ENCODE measurements at regions not wholly inside any gene's neighbourhood (a gene's known extent, or its start where the extent isn't known, plus 50 kb on each side); places are given as distances from the start of the nearest gene placed in this dataset.
"Not testable (repeated sequence)": the region's sequence is repeated elsewhere in the genome, so short reads cannot be mapped to it uniquely, and the experiment has no call there.

GRCh38 chr7:86123476-86123875 lies 520.2 kb upstream of the GRM3 start:
- no peaks in the 10 kb centered on the region for H3K27me3 ChIP-seq
- H3K27ac ChIP-seq = no peak overlapping the region
- H3K36me3 ChIP-seq = no peaks in the 10 kb centered on the region
- intact Hi-C loops (cut with DNase I; ENCODE audit: low total_unique reads) = no loop called here
- H3K4me3 ChIP-seq = no peak overlapping the region
- no peak for TF ChIP-seq EP300 (IDR thresholded peaks at IDR 0.05)
- no peak for TF ChIP-seq POLR2AphosphoS5 (IDR thresholded peaks at IDR 0.05)
- no peak for TF ChIP-seq CTCF (IDR thresholded peaks at IDR 0.05)
- no peak for TF ChIP-seq POLR2A (IDR thresholded peaks at IDR 0.05)
- no peaks in the 10 kb centered on the region for H3K9me3 ChIP-seq
- no peaks in the 10 kb centered on the region for H3K4me1 ChIP-seq
- DNase-seq = no peak
- 71 to 88% (median 79%) methylated on average over 4 of the region's 4 CpGs for WGBS, 5 donors

GRCh38 chr7:86094166-86094669 lies 549.5 kb upstream of the GRM3 start:
- no peak for TF ChIP-seq POLR2A (IDR thresholded peaks at IDR 0.05)
- no peak for TF ChIP-seq EP300 (IDR thresholded peaks at IDR 0.05)
- no peak for TF ChIP-seq POLR2AphosphoS5 (IDR thresholded peaks at IDR 0.05)
- TF ChIP-seq CTCF (IDR thresholded peaks at IDR 0.05) = no peak
- Histone ChIP-seq H3K9me3 (peaks cover 0 to 37% (median 13%) of the 10 kb centered on the region in 4 donors), H3K27ac (no peak overlapping the region), H3K4me3 (no peak overlapping the region), H3K36me3 (no peaks in the 10 kb centered on the region), H3K4me1 (no peaks in the 10 kb centered on the region), H3K27me3 (no peaks in the 10 kb centered on the region)
- DNase-seq = no peak
- 44 to 74% (median 72%) methylated on average over 1 of the region's 1 CpG for WGBS, 5 donors
- intact Hi-C loops (cut with DNase I; ENCODE audit: low total_unique reads) = no loop called here

- intact Hi-C loops (cut with DNase I; ENCODE audit: low total_unique reads) = no loop called here
- Histone ChIP-seq H3K4me1 (no peaks in the 10 kb centered on the region), H3K9me3 (peaks cover 0 to 49% (median 19%) of the 10 kb centered on the region in 4 donors), H3K4me3 (no peak overlapping the region), H3K27me3 (no peaks in the 10 kb centered on the region), H3K36me3 (no peaks in the 10 kb centered on the region), H3K27ac (no peak overlapping the region)
- TF ChIP-seq CTCF (IDR thresholded peaks at IDR 0.05) (no peak), EP300 (IDR thresholded peaks at IDR 0.05) (no peak)
- WGBS, 5 donors = 20 to 44% (median 36%) methylated on average over 1 of the region's 1 CpG
- no peak for DNase-seq
Observed at GRCh38 chr7:86091369-86091768, 552.3 kb upstream of the GRM3 start.

GRCh38 chr7:86089455-86089854 lies 554.3 kb upstream of the GRM3 start:
- Histone ChIP-seq H3K27ac (no peak overlapping the region), H3K9me3 (peaks cover 0 to 49% (median 19%) of the 10 kb centered on the region in 4 donors), H3K36me3 (no peaks in the 10 kb centered on the region), H3K4me1 (no peaks in the 10 kb centered on the region), H3K4me3 (no peak overlapping the region), H3K27me3 (no peaks in the 10 kb centered on the region)
- no peak for DNase-seq
- 67 to 89% (median 78%) methylated on average over 1 of the region's 1 CpG for WGBS, 5 donors
- TF ChIP-seq POLR2AphosphoS5 (IDR thresholded peaks at IDR 0.05) (no peak), EP300 (IDR thresholded peaks at IDR 0.05) (no peak), POLR2A (IDR thresholded peaks at IDR 0.05) (no peak), CTCF (IDR thresholded peaks at IDR 0.05) (no peak)
- intact Hi-C loops (cut with DNase I; ENCODE audit: low total_unique reads) = no loop called here

GRCh38 chr7:86064572-86064971 lies 579.1 kb upstream of the GRM3 start:
- H3K27me3 ChIP-seq; H3K4me1 ChIP-seq; intact Hi-C loops (cut with DNase I; ENCODE audit: low total_unique reads); H3K36me3 ChIP-seq; H3K4me3 ChIP-seq; H3K27ac ChIP-seq; DNase-seq: not testable (repeated sequence)
- peaks cover 0 to 13% (median 0%) of the 10 kb centered on the region in 4 donors for H3K9me3 ChIP-seq
- WGBS, 5 donors = 68 to 83% (median 79%) methylated on average over 1 of the region's 1 CpG
